OCI-LY7 (cell line): ENCODE measurements at regions not wholly inside any gene's neighbourhood (a gene's known extent, or its start where the extent isn't known, plus 50 kb on each side); places are given as distances from the start of the nearest gene placed in this dataset.

Experiments
- BruUV-seq: library from RNA; stranded (reverse); fragments of 400-500 nt; replicated peaks from 2 replicates; lab custom pipeline; 2021; lab: Mats Ljungman, UMichigan
- CTCF ChIA-PET: fragments of 300-600 bp; sonication (Branson Sonifier 250); formaldehyde crosslinking; loops from one replicate; lab custom pipeline; 2022; ENCODE audit warnings: antibody characterized with exemption; ENCODE audit not compliant: unreplicated experiment; lab: Charles Lee
- POLR2A ChIA-PET: fragments of 300-600 bp; sonication (Branson Sonifier 250); formaldehyde crosslinking; loops from one replicate; lab custom pipeline; 2022; ENCODE audit warnings: antibody characterized with exemption; lab: Charles Lee
- DNase-seq: peaks from one replicate; pipeline ENCODE4 v3.0.0-alpha.2; 2015; ENCODE audit warnings: low spot score
- H2AFZ ChIP-seq: fragments of 200-600 bp; sonication (generic), shearing (Covaris generic); 2 replicates; pipeline ENCODE4 v1.6.1; 2014; ENCODE audit warnings: mild to moderate bottlenecking, antibody characterized with exemption, low read length, moderate library complexity
- H3K27ac ChIP-seq: fragments of 200-600 bp; sonication (generic); 2 replicates; pipeline ENCODE4 v1.5.1; 2014; ENCODE audit warnings: mixed run types, low read depth, mild to moderate bottlenecking, moderate library complexity, low read length, inconsistent platforms; ENCODE audit not compliant: poor library complexity, severe bottlenecking
- H3K36me3 ChIP-seq: fragments of 200-600 bp; sonication (generic); 2 replicates; pipeline ENCODE4 v1.6.1; 2014; ENCODE audit warnings: mild to moderate bottlenecking, antibody characterized with exemption, low read length, moderate library complexity, mixed read lengths; ENCODE audit not compliant: insufficient read depth
- H3K4me1 ChIP-seq: fragments of 200-600 bp; sonication (generic); 2 replicates; pipeline ENCODE4 v1.5.1; 2014; ENCODE audit warnings: mild to moderate bottlenecking, low read length; ENCODE audit not compliant: insufficient read depth, poor library complexity, severe bottlenecking
- H3K4me2 ChIP-seq: fragments of 200-600 bp; sonication (generic); 2 replicates; pipeline ENCODE4 v1.6.1; 2014; ENCODE audit warnings: mild to moderate bottlenecking, low read length
- H3K4me3 ChIP-seq: fragments of 200-600 bp; sonication (generic); 2 replicates; pipeline ENCODE4 v1.5.1; 2014; ENCODE audit warnings: mild to moderate bottlenecking, low read depth, low read length; ENCODE audit not compliant: poor library complexity, severe bottlenecking
- H3K79me2 ChIP-seq: fragments of 200-600 bp; sonication (generic); 2 replicates; pipeline ENCODE4 v1.6.1; 2016; ENCODE audit warnings: low read depth, mild to moderate bottlenecking, low read length, moderate library complexity, mixed read lengths; ENCODE audit not compliant: insufficient read depth
- H3K9me2 ChIP-seq: fragments of 200-600 bp; sonication (generic); 2 replicates; pipeline ENCODE4 v1.6.1; 2016; ENCODE audit warnings: mild to moderate bottlenecking, low read length, mixed read lengths; ENCODE audit not compliant: insufficient read depth
- H3K9me3 ChIP-seq: fragments of 200-600 bp; sonication (generic); 2 replicates; pipeline ENCODE4 v1.6.1; 2014; ENCODE audit warnings: mild to moderate bottlenecking, mixed run types, low read length, mixed read lengths
- H4K20me1 ChIP-seq: fragments of 200-600 bp; sonication (generic); 2 replicates; pipeline ENCODE4 v1.6.1; 2014; ENCODE audit warnings: mild to moderate bottlenecking, antibody characterized with exemption, low read length, moderate library complexity, mixed read lengths; ENCODE audit not compliant: insufficient read depth
- CTCF ChIP-seq: fragments of 200-600 bp; sonication (generic); conservative IDR thresholded peaks from 2 replicates; pipeline ENCODE4 v1.5.1; 2014; ENCODE audit warnings: mild to moderate bottlenecking, antibody characterized with exemption, low read length, moderate library complexity, mixed read lengths
- EZH2phosphoT487 ChIP-seq: fragments of 200-600 bp; sonication (generic); IDR thresholded peaks from 2 replicates; pipeline ENCODE4 v1.6.1; 2018; ENCODE audit warnings: low read depth, borderline replicate concordance, mild to moderate bottlenecking, mixed run types, antibody characterized with exemption, low read length, moderate library complexity, mixed read lengths
- intact Hi-C: fragments of 100-400 bp; cut with micrococcal nuclease; formaldehyde crosslinking; loops from one replicate; pipeline ENCODE4 v1.10.0; 2022; ENCODE audit not compliant: unreplicated experiment

- DNase-seq, result no peak
- no peaks in the 10 kb centered on the region for H3K36me3 ChIP-seq
- H3K4me1 ChIP-seq, result no peaks in the 10 kb centered on the region
- CTCF ChIA-PET, result no interaction called here
- H4K20me1 ChIP-seq, result no peaks in the 10 kb centered on the region
- no peak overlapping the region for H3K27ac ChIP-seq
- H3K79me2 ChIP-seq, result no peaks in the 10 kb centered on the region
- no TSS peak for BruUV-seq
- intact Hi-C loops, result no loop called here
- H3K9me3 ChIP-seq, result no peaks in the 10 kb centered on the region
- no peak overlapping the region for H2AFZ ChIP-seq
- no peaks in the 10 kb centered on the region for H3K9me2 ChIP-seq
- no peak overlapping the region for H3K4me2 ChIP-seq
- no peak overlapping the region for H3K4me3 ChIP-seq
- POLR2A ChIA-PET, result interaction anchor here (0.6 to 1.1 kb wide), 3 partner anchors 8 to 334 kb away, joined by 3 to 5 read pairs (median 3); no protein-coding TSS in a partner anchor
- TF ChIP-seq EZH2phosphoT487 (no peak), CTCF (no peak)
These were observed 154.5 kb downstream of the PHLDA1 start for GRCh38 chr12:75876832-75877762.

- Histone ChIP-seq H4K20me1 (no peaks in the 10 kb centered on the region), H3K79me2 (no peaks in the 10 kb centered on the region), H2AFZ (no peak overlapping the region), H3K4me1 (no peaks in the 10 kb centered on the region), H3K36me3 (no peaks in the 10 kb centered on the region), H3K4me3 (no peak overlapping the region), H3K9me2 (no peaks in the 10 kb centered on the region), H3K27ac (no peak overlapping the region), H3K4me2 (no peak overlapping the region), H3K9me3 (no peaks in the 10 kb centered on the region)
- ChIA-PET POLR2A (interaction anchor here (0.7 to 1.2 kb wide), 2 partner anchors 40 to 173 kb away, joined by 3 read pairs; no protein-coding TSS in a partner anchor), CTCF (no interaction called here)
- intact Hi-C loops, result no loop called here
- no TSS peak for BruUV-seq
- no peak for DNase-seq
- no peak for TF ChIP-seq EZH2phosphoT487
- no peak for TF ChIP-seq CTCF
These were observed 157.1 kb downstream of the PHLDA1 start for GRCh38 chr12:75874441-75874840.

- Histone ChIP-seq H2AFZ (no peak overlapping the region), H3K4me2 (no peak overlapping the region), H3K79me2 (no peaks in the 10 kb centered on the region), H3K36me3 (no peaks in the 10 kb centered on the region), H4K20me1 (no peaks in the 10 kb centered on the region), H3K9me2 (no peaks in the 10 kb centered on the region), H3K4me1 (no peaks in the 10 kb centered on the region), H3K27ac (no peak overlapping the region), H3K4me3 (no peak overlapping the region), H3K9me3 (no peaks in the 10 kb centered on the region)
- ChIA-PET CTCF (no interaction called here), POLR2A (interaction anchor here (1.2 kb wide), 1 partner anchor 10 kb away, joined by 3 read pairs; no protein-coding TSS in a partner anchor)
- BruUV-seq, result no TSS peak
- intact Hi-C loops, result no loop called here
- TF ChIP-seq CTCF, result no peak
- TF ChIP-seq EZH2phosphoT487, result no peak
- DNase-seq, result no peak
These were observed 158.8 kb downstream of the PHLDA1 start for GRCh38 chr12:75872762-75873161.
